ENCODE measurements at regions not wholly inside any gene's neighbourhood (a gene's known extent, or its start where the extent isn't known, plus 50 kb on each side); places are given as distances from the start of the nearest gene placed in this dataset.

DNA sequence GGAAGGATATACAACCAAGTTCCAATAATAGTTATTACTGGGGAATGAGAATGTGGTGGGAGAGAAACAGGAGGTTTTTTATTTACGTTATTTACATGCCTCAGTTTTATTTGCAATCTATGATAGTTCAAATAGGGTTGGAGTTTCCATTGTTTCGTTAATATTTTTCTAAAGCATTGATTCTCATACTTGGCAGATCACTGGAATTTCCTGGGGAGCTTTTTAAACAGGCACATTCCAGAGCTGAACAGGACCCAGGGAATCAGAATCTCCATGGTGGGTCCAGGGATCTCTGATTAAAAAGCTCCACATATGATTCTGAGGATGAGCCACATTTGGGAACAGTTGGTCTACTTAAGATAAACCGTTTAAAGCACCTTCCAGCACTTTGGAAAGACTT is 123.9 kb downstream of the IL20RB start:
- TF ChIP-seq, protein P1, sequence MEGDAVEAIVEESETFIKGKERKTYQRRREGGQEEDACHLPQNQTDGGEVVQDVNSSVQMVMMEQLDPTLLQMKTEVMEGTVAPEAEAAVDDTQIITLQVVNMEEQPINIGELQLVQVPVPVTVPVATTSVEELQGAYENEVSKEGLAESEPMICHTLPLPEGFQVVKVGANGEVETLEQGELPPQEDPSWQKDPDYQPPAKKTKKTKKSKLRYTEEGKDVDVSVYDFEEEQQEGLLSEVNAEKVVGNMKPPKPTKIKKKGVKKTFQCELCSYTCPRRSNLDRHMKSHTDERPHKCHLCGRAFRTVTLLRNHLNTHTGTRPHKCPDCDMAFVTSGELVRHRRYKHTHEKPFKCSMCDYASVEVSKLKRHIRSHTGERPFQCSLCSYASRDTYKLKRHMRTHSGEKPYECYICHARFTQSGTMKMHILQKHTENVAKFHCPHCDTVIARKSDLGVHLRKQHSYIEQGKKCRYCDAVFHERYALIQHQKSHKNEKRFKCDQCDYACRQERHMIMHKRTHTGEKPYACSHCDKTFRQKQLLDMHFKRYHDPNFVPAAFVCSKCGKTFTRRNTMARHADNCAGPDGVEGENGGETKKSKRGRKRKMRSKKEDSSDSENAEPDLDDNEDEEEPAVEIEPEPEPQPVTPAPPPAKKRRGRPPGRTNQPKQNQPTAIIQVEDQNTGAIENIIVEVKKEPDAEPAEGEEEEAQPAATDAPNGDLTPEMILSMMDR (IDR thresholded peaks at IDR 0.05), result no peak
- TF ChIP-seq POLR2A (IDR thresholded peaks at IDR 0.05), result no peak

Measured in uterus (tissue), 2 donors.